ENCODE measurements at regions not wholly inside any gene's neighbourhood (a gene's known extent, or its start where the extent isn't known, plus 50 kb on each side); places are given as distances from the start of the nearest gene placed in this dataset.
"Not testable (repeated sequence)": the region's sequence is repeated elsewhere in the genome, so short reads cannot be mapped to it uniquely, and the experiment has no call there.

DNA sequence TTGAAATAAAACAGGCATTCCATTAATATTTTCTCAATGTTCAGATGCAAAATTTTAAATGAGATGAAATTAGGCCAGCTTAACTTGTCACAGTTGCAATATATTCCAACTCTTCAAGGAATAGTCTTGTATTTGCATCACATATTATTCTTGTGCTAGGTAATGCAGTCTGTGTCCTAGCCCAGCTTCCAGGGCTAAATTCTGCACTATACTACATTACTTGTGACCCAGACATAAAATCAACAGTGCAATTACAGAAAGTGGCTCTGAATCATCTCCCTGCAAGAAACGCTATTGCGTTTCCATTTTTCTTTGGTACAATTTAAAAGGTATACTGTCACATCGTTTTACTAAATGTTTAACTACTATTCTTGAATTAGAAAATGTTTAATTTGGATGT, 399.2 kb downstream of the TENT5A start:
- DNase-seq (no peak), ATAC-seq (no peak)
- Histone ChIP-seq H3K4me1 (no peaks in the 10 kb centered on the region), H3K4me3 (no peak overlapping the region), H3K36me3 (no peaks in the 10 kb centered on the region), H3K9me3 (no peaks in the 10 kb centered on the region), H3K27me3 (no peaks in the 10 kb centered on the region), H3K27ac (no peak overlapping the region)
- in situ Hi-C loops (cut with MboI; ENCODE audit: low sequenced_read_pairs in 4 of 4) (no loop called here), intact Hi-C loops (cut with DNase I; ENCODE audit: low total_unique reads) (no loop called here)
- TF ChIP-seq, protein P1, sequence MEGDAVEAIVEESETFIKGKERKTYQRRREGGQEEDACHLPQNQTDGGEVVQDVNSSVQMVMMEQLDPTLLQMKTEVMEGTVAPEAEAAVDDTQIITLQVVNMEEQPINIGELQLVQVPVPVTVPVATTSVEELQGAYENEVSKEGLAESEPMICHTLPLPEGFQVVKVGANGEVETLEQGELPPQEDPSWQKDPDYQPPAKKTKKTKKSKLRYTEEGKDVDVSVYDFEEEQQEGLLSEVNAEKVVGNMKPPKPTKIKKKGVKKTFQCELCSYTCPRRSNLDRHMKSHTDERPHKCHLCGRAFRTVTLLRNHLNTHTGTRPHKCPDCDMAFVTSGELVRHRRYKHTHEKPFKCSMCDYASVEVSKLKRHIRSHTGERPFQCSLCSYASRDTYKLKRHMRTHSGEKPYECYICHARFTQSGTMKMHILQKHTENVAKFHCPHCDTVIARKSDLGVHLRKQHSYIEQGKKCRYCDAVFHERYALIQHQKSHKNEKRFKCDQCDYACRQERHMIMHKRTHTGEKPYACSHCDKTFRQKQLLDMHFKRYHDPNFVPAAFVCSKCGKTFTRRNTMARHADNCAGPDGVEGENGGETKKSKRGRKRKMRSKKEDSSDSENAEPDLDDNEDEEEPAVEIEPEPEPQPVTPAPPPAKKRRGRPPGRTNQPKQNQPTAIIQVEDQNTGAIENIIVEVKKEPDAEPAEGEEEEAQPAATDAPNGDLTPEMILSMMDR (IDR thresholded peaks at IDR 0.05 in 4 of 5, conservative IDR thresholded peaks at IDR 0.05 in 1 of 5), result no peak
- no peak for TF ChIP-seq POLR2A (IDR thresholded peaks at IDR 0.05)

DNA sequence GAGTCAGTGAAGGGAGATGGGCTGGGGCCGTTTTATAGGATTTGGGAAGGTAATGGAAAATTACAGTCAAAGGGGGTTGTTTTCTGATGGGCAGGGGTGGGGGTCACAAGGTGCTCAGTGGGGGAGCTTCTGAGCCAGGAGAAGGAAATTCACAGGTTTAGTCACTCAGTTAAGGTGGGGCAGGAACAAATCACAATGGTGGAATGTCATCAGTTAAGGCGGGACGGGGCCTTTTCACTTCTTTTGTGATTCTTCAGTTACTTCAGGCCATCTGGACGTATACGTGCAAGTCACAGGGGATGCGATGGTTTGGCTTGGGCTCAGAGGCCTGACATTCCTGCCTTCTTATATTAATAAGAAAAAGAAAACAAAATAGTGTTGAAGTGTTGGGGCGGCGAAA, 408.5 kb downstream of the TENT5A start:
- H3K36me3 ChIP-seq; intact Hi-C loops (cut with DNase I; ENCODE audit: low total_unique reads); H3K9me3 ChIP-seq; DNase-seq; H3K4me1 ChIP-seq; H3K4me3 ChIP-seq; in situ Hi-C loops (cut with MboI; ENCODE audit: low sequenced_read_pairs in 4 of 4); H3K27me3 ChIP-seq; ATAC-seq; H3K27ac ChIP-seq: not testable (repeated sequence)

DNA sequence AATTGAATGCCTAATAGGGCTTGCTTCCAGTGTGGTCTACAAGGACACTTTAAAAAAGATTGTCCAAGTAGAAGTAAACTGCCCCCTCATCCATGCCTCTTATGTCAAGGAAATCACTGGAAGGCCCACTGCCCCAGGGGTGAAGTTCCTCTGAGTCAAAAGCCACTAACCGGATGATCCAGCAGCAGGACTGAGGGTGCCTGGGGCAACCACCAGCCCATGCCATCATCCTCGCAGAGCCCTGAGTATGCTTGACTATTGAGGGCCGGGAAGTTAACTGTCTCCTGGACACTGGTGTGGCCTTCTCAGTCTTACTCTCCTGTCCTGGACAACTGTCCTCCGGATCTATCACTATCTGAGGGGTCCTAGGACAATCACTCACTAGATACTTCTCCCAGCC, 411.5 kb downstream of the TENT5A start:
- Histone ChIP-seq H3K4me1 (no peaks in the 10 kb centered on the region), H3K4me3 (no peak overlapping the region), H3K9me3 (no peaks in the 10 kb centered on the region), H3K27ac (no peak overlapping the region), H3K27me3 (no peaks in the 10 kb centered on the region), H3K36me3 (no peaks in the 10 kb centered on the region)
- DNase-seq (no peak), ATAC-seq (no peak)
- intact Hi-C loops (cut with DNase I; ENCODE audit: low total_unique reads) (no loop called here), in situ Hi-C loops (cut with MboI; ENCODE audit: low sequenced_read_pairs in 4 of 4) (no loop called here)
- TF ChIP-seq, protein P1 (IDR thresholded peaks at IDR 0.05 in 4 of 5, conservative IDR thresholded peaks at IDR 0.05 in 1 of 5), result no peak
- TF ChIP-seq POLR2A (IDR thresholded peaks at IDR 0.05), result no peak

DNA sequence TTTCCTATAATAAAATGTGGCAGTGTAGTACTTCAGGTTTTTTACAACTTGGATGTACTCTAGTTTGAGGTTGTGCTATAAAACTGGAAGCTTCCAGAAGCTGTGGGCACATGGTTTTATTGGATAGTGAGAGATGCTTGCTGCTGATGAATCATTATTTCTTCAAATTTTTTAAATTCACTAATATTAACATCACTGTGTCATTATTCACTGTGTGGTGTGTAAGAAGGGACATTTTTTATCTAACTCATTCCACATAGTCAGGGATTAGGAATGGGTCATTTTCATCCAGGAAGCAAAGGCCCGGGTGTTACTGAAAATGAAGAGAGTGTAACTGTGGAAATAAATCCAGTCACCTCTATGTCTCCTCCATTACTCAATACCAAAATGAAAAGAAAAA, 421.0 kb downstream of the TENT5A start:
- Histone ChIP-seq H3K9me3 (no peaks in the 10 kb centered on the region), H3K27ac (no peak overlapping the region), H3K36me3 (no peaks in the 10 kb centered on the region), H3K27me3 (no peaks in the 10 kb centered on the region), H3K4me3 (no peak overlapping the region), H3K4me1 (no peaks in the 10 kb centered on the region)
- DNase-seq (no peak), ATAC-seq (no peak)
- in situ Hi-C loops (cut with MboI; ENCODE audit: low sequenced_read_pairs in 4 of 4) (no loop called here), intact Hi-C loops (cut with DNase I; ENCODE audit: low total_unique reads) (no loop called here)
- TF ChIP-seq, protein P1 (IDR thresholded peaks at IDR 0.05 in 4 of 5, conservative IDR thresholded peaks at IDR 0.05 in 1 of 5), result no peak
- no peak for TF ChIP-seq POLR2A (IDR thresholded peaks at IDR 0.05)

DNA sequence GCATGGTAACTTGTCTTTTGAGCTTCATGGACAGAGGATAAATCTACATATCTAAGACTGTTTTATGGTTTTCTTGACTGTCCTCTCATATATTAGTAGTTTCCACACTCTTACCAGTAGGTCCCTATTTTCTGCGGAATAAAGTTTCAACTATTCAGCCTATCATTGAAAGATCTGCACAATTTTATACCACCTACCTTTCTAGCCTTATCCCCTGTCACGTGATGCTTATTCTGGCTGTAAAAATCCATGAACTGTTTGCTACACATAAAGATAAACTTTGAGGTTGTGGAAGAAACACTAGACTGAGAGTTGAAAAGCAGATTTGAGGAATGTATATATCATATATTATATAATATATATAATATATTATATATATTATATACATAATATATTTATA, 423.8 kb downstream of the TENT5A start:
- no peak overlapping the region for H3K27ac ChIP-seq
- no peaks in the 10 kb centered on the region for H3K27me3 ChIP-seq
- ATAC-seq (no peak), DNase-seq (no peak)
- no peaks in the 10 kb centered on the region for H3K9me3 ChIP-seq
- in situ Hi-C loops (cut with MboI; ENCODE audit: low sequenced_read_pairs in 4 of 4), result no loop called here
- H3K4me1 ChIP-seq, result no peaks in the 10 kb centered on the region
- no peak overlapping the region for H3K4me3 ChIP-seq
- no peaks in the 10 kb centered on the region for H3K36me3 ChIP-seq
- no peak for TF ChIP-seq POLR2A (IDR thresholded peaks at IDR 0.05)
- TF ChIP-seq, protein P1 (IDR thresholded peaks at IDR 0.05 in 4 of 5, conservative IDR thresholded peaks at IDR 0.05 in 1 of 5), result no peak
- intact Hi-C loops (cut with DNase I; ENCODE audit: low total_unique reads), result no loop called here

Measured in gastrocnemius medialis (tissue), 4 donors.